Keratinocyte (primary cell): ENCODE measurements at regions not wholly inside any gene's neighbourhood (a gene's known extent, or its start where the extent isn't known, plus 50 kb on each side); places are given as distances from the start of the nearest gene placed in this dataset.

Experiments
- DNase-seq: peaks from one replicate; pipeline ENCODE4 v3.0.0-alpha.2; 2011; ENCODE audit warnings: low read depth, missing footprints, low spot score
- FAIRE-seq: peaks from 2 replicates; lab custom pipeline; 2011; peaks lifted over from hg19 to GRCh38; lab: Jason Lieb, UNC
- H2AFZ ChIP-seq: 2 replicates; pipeline ENCODE4 v1.6.0; 2012; ENCODE audit warnings: low read length, control low read depth, inconsistent platforms; ENCODE audit not compliant: control insufficient read depth
- H3K27ac ChIP-seq: 2 replicates; pipeline ENCODE4 v1.5.1; 2011; ENCODE audit warnings: low read length; ENCODE audit not compliant: control insufficient read depth, insufficient read depth
- H3K27me3 ChIP-seq: 3 replicates; pipeline ENCODE4 v1.6.0; 2011; ENCODE audit warnings: low read length; ENCODE audit not compliant: control insufficient read depth, insufficient read depth; ENCODE audit errors: extremely low read depth
- H3K36me3 ChIP-seq, 2 experiments: 2 replicates in 1 of 2; 3 replicates in 1 of 2; pipeline ENCODE4 v1.5.1; 2011; ENCODE audit warnings: low read length in 2 of 2, mild to moderate bottlenecking in 1 of 2; ENCODE audit not compliant: control insufficient read depth in 2 of 2, insufficient read depth in 2 of 2; ENCODE audit errors: extremely low read depth in 1 of 2
- H3K4me1 ChIP-seq: 3 replicates; pipeline ENCODE4 v1.5.1; 2011; ENCODE audit warnings: low read length; ENCODE audit not compliant: control insufficient read depth, insufficient read depth; ENCODE audit errors: extremely low read depth
- H3K4me2 ChIP-seq: 3 replicates; pipeline ENCODE4 v1.6.0; 2011; ENCODE audit warnings: low read depth, low read length; ENCODE audit not compliant: control insufficient read depth, insufficient read depth; ENCODE audit errors: extremely low read depth
- H3K4me3 ChIP-seq, 3 experiments: fragments of 200-600 bp in 1 of 3; sonication (generic) in 1 of 3; 2 replicates in 2 of 3; 3 replicates in 1 of 3; pipeline ENCODE4 v1.5.1; 2011 to 2016; ENCODE audit warnings: low read length in 3 of 3, mild to moderate bottlenecking in 3 of 3, control low read depth in 2 of 3, inconsistent platforms in 1 of 3, low read depth in 1 of 3, mixed read lengths in 1 of 3, mixed run types in 1 of 3, moderate library complexity in 1 of 3; ENCODE audit not compliant: control insufficient read depth in 2 of 3, insufficient read depth in 2 of 3; ENCODE audit errors: extremely low read depth in 1 of 3
- H3K79me2 ChIP-seq: 2 replicates; pipeline ENCODE4 v1.6.0; 2012; ENCODE audit warnings: low read length; ENCODE audit not compliant: control insufficient read depth, insufficient read depth
- H3K9ac ChIP-seq: 3 replicates; pipeline ENCODE4 v1.6.0; 2011; ENCODE audit warnings: low read length; ENCODE audit not compliant: control insufficient read depth, insufficient read depth; ENCODE audit errors: extremely low read depth
- H3K9me1 ChIP-seq: 3 replicates; pipeline ENCODE4 v1.6.0; 2011; ENCODE audit warnings: low read length; ENCODE audit not compliant: control insufficient read depth, insufficient read depth; ENCODE audit errors: extremely low read depth
- H3K9me3 ChIP-seq: 2 replicates; pipeline ENCODE4 v1.5.1; 2012; ENCODE audit warnings: low read depth, low read length; ENCODE audit not compliant: control insufficient read depth
- H4K20me1 ChIP-seq: 3 replicates; pipeline ENCODE4 v1.6.0; 2011; ENCODE audit warnings: low read length; ENCODE audit not compliant: control insufficient read depth, insufficient read depth; ENCODE audit errors: extremely low read depth
- CTCF ChIP-seq, 3 experiments: IDR thresholded peaks in 1 of 3; conservative IDR thresholded peaks in 1 of 3; optimal IDR thresholded peaks in 1 of 3; 2 replicates in 2 of 3; 3 replicates in 1 of 3; pipeline versions ENCODE3 to v1.5.1; 2011; ENCODE audit warnings: low read length in 3 of 3, mild to moderate bottlenecking in 3 of 3, moderate library complexity in 2 of 3, control low read depth in 1 of 3, inconsistent platforms in 1 of 3; ENCODE audit not compliant: insufficient read depth in 2 of 3; ENCODE audit errors: extremely low read depth in 1 of 3
- EZH2 ChIP-seq: IDR thresholded peaks from one replicate; pipeline ENCODE4 v1.6.1; 2012; ENCODE audit warnings: inconsistent platforms, mild to moderate bottlenecking, low read length, moderate library complexity
- dilution Hi-C: fragments of 300-500 bp; cut with MboI; formaldehyde crosslinking; loops from one replicate; pipeline ENCODE4 v1.7.0; 2020; ENCODE audit warnings: low sequenced_read_pairs; ENCODE audit not compliant: extremely low pct_ligation_motif_present

GRCh38 chr17:14482715-14483114, 181.8 kb downstream of the HS3ST3B1 start:
- Histone ChIP-seq H2AFZ (no peak overlapping the region), H3K9me3 (no peaks in the 10 kb centered on the region), H3K27ac (no peak overlapping the region), H3K4me1 (no peaks in the 10 kb centered on the region), H3K9ac (no peak overlapping the region), H3K4me2 (no peak overlapping the region), H3K4me3 (no peak overlapping the region), H3K9me1 (no peaks in the 10 kb centered on the region), H3K27me3 (no peaks in the 10 kb centered on the region), H3K36me3 (no peaks in the 10 kb centered on the region), H3K79me2 (no peaks in the 10 kb centered on the region), H4K20me1 (no peaks in the 10 kb centered on the region)
- no peak for FAIRE-seq
- DNase-seq = no peak
- dilution Hi-C loops = no loop called here
- TF ChIP-seq EZH2 = no peak
- no peak for TF ChIP-seq CTCF (optimal IDR thresholded peaks at IDR 0.05 in 1 of 3, IDR thresholded peaks at IDR 0.05 in 1 of 3, conservative IDR thresholded peaks at IDR 0.05 in 1 of 3; ENCODE audit: extremely low read depth in 1 of 3, insufficient read depth in 2 of 3, low read length in 3 of 3)

- no peak for TF ChIP-seq EZH2
- TF ChIP-seq CTCF (optimal IDR thresholded peaks at IDR 0.05 in 1 of 3, IDR thresholded peaks at IDR 0.05 in 1 of 3, conservative IDR thresholded peaks at IDR 0.05 in 1 of 3; ENCODE audit: extremely low read depth in 1 of 3, insufficient read depth in 2 of 3, low read length in 3 of 3) = no peak
- H3K4me2 ChIP-seq = no peak overlapping the region
- FAIRE-seq (no peak), DNase-seq (no peak)
- no peaks in the 10 kb centered on the region for H3K36me3 ChIP-seq
- no peaks in the 10 kb centered on the region for H3K9me1 ChIP-seq
- dilution Hi-C loops = no loop called here
- H3K79me2 ChIP-seq = no peaks in the 10 kb centered on the region
- H3K27me3 ChIP-seq = no peaks in the 10 kb centered on the region
- H3K4me1 ChIP-seq = no peaks in the 10 kb centered on the region
- no peak overlapping the region for H3K4me3 ChIP-seq
- no peak overlapping the region for H3K9ac ChIP-seq
- no peak overlapping the region for H2AFZ ChIP-seq
- H4K20me1 ChIP-seq = no peaks in the 10 kb centered on the region
- H3K9me3 ChIP-seq = no peaks in the 10 kb centered on the region
- H3K27ac ChIP-seq = no peak overlapping the region
Observed at GRCh38 chr17:14481664-14482063, 180.8 kb downstream of the HS3ST3B1 start.
